Pancreas (tissue), 10 donors: ENCODE measurements at regions not wholly inside any gene's neighbourhood (a gene's known extent, or its start where the extent isn't known, plus 50 kb on each side); places are given as distances from the start of the nearest gene placed in this dataset.

Experiments used
- ATAC-seq, 4 donors: fragments of 200-7000 bp; cut with Tn5 transposase; one replicate each; pipeline versions ENCODE4 v1.8.0 to v1.9.1; 2020; ENCODE audit warnings: mild to moderate bottlenecking in 4 of 4, moderate library complexity in 4 of 4
- DNase-seq, 6 donors: peaks; one replicate each; pipeline ENCODE4 v3.0.0-alpha.2; 2020
- FAIRE-seq: peaks from 2 replicates; lab custom pipeline; 2012; peaks lifted over from hg19 to GRCh38; lab: Jason Lieb, UNC
- H3K27ac ChIP-seq, 4 donors: fragments of 200-600 bp; sonication (generic); 1 replicate in 3 of 4; 2 replicates in 1 of 4; pipeline versions ENCODE4 v1.5.0 to v1.8.0; 2020
- H3K27me3 ChIP-seq, 4 donors: fragments of 200-600 bp; one replicate each; pipeline ENCODE4 v1.8.0; 2021
- H3K36me3 ChIP-seq, 3 donors: fragments of 200-600 bp; sonication (generic) in 1 of 3; one replicate each; pipeline versions ENCODE4 v1.5.0 to v1.8.0; 2020 to 2021
- H3K4me1 ChIP-seq, 3 donors: fragments of 200-600 bp; one replicate each; pipeline ENCODE4 v1.8.0; 2021
- H3K4me3 ChIP-seq, 4 donors: fragments of 200-600 bp; sonication (generic) in 2 of 4; one replicate each; pipeline versions ENCODE4 v1.5.0 to v1.8.0; 2020 to 2021
- H3K9me3 ChIP-seq, 4 donors: fragments of 200-600 bp; one replicate each; pipeline ENCODE4 v1.8.0; 2021
- WGBS, 2 donors: extraction: QIAGEN DNeasy Blood & Tissue Kit; methylation state at CpG; one replicate each; pipeline ENCODE4 v1.1.7; 2013; 5-methylcytosine and 5-hydroxymethylcytosine counted together
- intact Hi-C, 3 donors: fragments of 100-400 bp; cut with DNase I; formaldehyde crosslinking; loops; one replicate each; pipeline versions ENCODE4 v1.11.1 to v1.14.2; 2022
- TF ChIP-seq, protein P1 (sequence below), 4 donors: fragments of 200-600 bp; sonication (generic) in 3 of 4; IDR thresholded peaks; one replicate each; pipeline versions ENCODE4 v1.5.0 to v1.8.0; 2021; ENCODE audit warnings: antibody characterized with exemption in 4 of 4
- donor health status: healthy with polysubstance abuse.
- donor health status: DM: no; HTN: no; CAD: no; lungs with moderate emphysema.
- donor health status: DM: no; HTN: no; CAD: no.
- donor health status: control.
- donor health status: control.
- donor health status: Bipolar disorder and iron deficiency.
- donor health status: DM: yes; HTN: yes; CAD: no.
- donor health status: DM: no; HTN: no; CAD: no.
- donor health status: DM: no; HTN: no; CAD: no.
- donor health status: DM: yes; HTN: yes; CAD: no.

DNA sequence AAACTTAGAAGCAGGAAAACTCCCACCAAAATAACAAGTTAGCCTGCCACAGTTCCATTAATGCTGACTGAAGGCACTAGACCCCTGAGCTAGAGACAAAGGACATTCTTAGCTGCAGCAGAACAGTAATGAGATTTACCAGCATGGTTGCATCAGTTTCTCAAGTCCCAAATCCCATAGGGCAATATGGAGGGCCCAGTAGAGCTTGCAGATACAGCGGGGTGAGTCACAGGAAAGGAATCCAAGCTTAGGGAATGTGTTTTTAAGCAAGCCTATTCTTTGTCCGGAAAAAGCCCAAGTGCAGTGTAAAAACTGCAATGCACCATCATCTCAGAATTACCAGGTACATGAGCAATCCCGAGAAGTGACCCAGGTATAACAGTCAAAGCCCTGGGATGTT, 51.3 kb upstream of the EXOC1L start:
- H3K4me3 ChIP-seq, result no peak overlapping the region
- FAIRE-seq, result no peak
- H3K9me3 ChIP-seq, result no peaks in the 10 kb centered on the region
- no peak for DNase-seq
- no peak overlapping the region for H3K27ac ChIP-seq
- intact Hi-C loops, result no loop called here
- H3K4me1 ChIP-seq, result no peaks in the 10 kb centered on the region
- ATAC-seq, result peak in 1 of 4 donors; percentile 50
- WGBS, 2 donors, result 60 to 74% methylated on average over 3 of the region's 3 CpGs
- H3K36me3 ChIP-seq, result no peaks in the 10 kb centered on the region
- TF ChIP-seq, protein P1, sequence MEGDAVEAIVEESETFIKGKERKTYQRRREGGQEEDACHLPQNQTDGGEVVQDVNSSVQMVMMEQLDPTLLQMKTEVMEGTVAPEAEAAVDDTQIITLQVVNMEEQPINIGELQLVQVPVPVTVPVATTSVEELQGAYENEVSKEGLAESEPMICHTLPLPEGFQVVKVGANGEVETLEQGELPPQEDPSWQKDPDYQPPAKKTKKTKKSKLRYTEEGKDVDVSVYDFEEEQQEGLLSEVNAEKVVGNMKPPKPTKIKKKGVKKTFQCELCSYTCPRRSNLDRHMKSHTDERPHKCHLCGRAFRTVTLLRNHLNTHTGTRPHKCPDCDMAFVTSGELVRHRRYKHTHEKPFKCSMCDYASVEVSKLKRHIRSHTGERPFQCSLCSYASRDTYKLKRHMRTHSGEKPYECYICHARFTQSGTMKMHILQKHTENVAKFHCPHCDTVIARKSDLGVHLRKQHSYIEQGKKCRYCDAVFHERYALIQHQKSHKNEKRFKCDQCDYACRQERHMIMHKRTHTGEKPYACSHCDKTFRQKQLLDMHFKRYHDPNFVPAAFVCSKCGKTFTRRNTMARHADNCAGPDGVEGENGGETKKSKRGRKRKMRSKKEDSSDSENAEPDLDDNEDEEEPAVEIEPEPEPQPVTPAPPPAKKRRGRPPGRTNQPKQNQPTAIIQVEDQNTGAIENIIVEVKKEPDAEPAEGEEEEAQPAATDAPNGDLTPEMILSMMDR (IDR thresholded peaks at IDR 0.05), result no peak
- no peaks in the 10 kb centered on the region for H3K27me3 ChIP-seq
